ENCODE measurements at regions not wholly inside any gene's neighbourhood (a gene's known extent, or its start where the extent isn't known, plus 50 kb on each side); places are given as distances from the start of the nearest gene placed in this dataset.

- H3K4me3 Mint-ChIP-seq: no peak overlapping the region
- H3K27me3 Mint-ChIP-seq: peaks cover 54 to 65% of the 10 kb centered on the region in 2 donors
- H3K9me3 Mint-ChIP-seq: no peaks in the 10 kb centered on the region
- ATAC-seq (replicated peaks) (no peak), DNase-seq (no peak)
- H3K4me1 Mint-ChIP-seq (ENCODE audit: low read depth in 2 of 2): no peaks in the 10 kb centered on the region
- H3K27ac Mint-ChIP-seq: no peak overlapping the region
- H3K36me3 Mint-ChIP-seq (ENCODE audit: insufficient read depth): no peaks in the 10 kb centered on the region
Observed at GRCh38 chr15:79198461-79198860, 84.1 kb upstream of the ANKRD34C start.

- Mint-ChIP-seq H3K9me3 (no peaks in the 10 kb centered on the region), H3K36me3 (ENCODE audit: insufficient read depth) (no peaks in the 10 kb centered on the region), H3K27me3 (peaks cover 47 to 60% of the 10 kb centered on the region in 2 donors), H3K4me3 (no peak overlapping the region), H3K27ac (no peak overlapping the region), H3K4me1 (ENCODE audit: low read depth in 2 of 2) (no peaks in the 10 kb centered on the region)
- ATAC-seq (replicated peaks): no peak
- DNase-seq: no peak
Observed at GRCh38 chr15:79197285-79197684, 85.2 kb upstream of the ANKRD34C start.

- Mint-ChIP-seq H3K4me1 (ENCODE audit: low read depth in 2 of 2) (no peaks in the 10 kb centered on the region), H3K9me3 (no peaks in the 10 kb centered on the region), H3K27me3 (peaks cover 47 to 60% of the 10 kb centered on the region in 2 donors), H3K27ac (no peak overlapping the region), H3K36me3 (ENCODE audit: insufficient read depth) (no peaks in the 10 kb centered on the region), H3K4me3 (no peak overlapping the region)
- DNase-seq (no peak), ATAC-seq (replicated peaks) (no peak)
Observed at GRCh38 chr15:79195802-79196201, 86.7 kb upstream of the ANKRD34C start.

DNA sequence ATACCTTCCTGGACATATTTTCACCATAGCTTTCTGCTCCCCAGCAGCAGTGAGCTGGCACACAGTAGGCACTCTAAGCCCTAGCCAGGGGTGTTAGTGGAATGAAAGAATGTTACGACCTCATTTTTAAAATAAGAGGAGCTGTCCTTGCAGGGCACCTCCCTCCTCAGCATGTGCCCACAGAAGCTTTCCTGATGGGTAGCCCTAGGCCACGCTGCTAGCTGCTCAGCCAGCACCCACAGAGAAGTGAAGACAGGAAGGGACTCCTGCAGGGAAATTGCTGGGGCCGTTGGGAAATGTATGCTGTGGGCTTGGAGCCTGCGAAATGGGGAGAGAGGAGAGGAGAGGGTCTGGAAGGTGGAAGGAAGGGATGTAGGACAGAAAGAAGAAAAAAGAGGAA is 87.3 kb upstream of the ANKRD34C start:
- Mint-ChIP-seq H3K9me3 (no peaks in the 10 kb centered on the region), H3K27me3 (peaks cover 45 to 59% of the 10 kb centered on the region in 2 donors), H3K27ac (no peak overlapping the region), H3K4me1 (ENCODE audit: low read depth in 2 of 2) (no peaks in the 10 kb centered on the region), H3K4me3 (no peak overlapping the region), H3K36me3 (ENCODE audit: insufficient read depth) (no peaks in the 10 kb centered on the region)
- DNase-seq: no peak
- no peak for ATAC-seq (replicated peaks)

- no peak for DNase-seq
- H3K4me1 Mint-ChIP-seq (ENCODE audit: low read depth in 2 of 2): no peaks in the 10 kb centered on the region
Observed at GRCh38 chr15:79194386-79194785, 88.1 kb upstream of the ANKRD34C start.

GRCh38 chr15:79193549-79193948 is 89.0 kb upstream of the ANKRD34C start:
- H3K36me3 Mint-ChIP-seq (ENCODE audit: insufficient read depth): no peaks in the 10 kb centered on the region
- no peaks in the 10 kb centered on the region for H3K9me3 Mint-ChIP-seq
- no peaks in the 10 kb centered on the region for H3K4me1 Mint-ChIP-seq (ENCODE audit: low read depth in 2 of 2)
- H3K4me3 Mint-ChIP-seq: no peak overlapping the region
- DNase-seq (no peak), ATAC-seq (replicated peaks) (no peak)
- no peak overlapping the region for H3K27ac Mint-ChIP-seq
- H3K27me3 Mint-ChIP-seq: peaks cover 39 to 58% of the 10 kb centered on the region in 2 donors

More at GRCh38 chr15:79194386-79194785, 88.1 kb upstream of the ANKRD34C start:
- ATAC-seq (replicated peaks): no peak
- H3K4me3 Mint-ChIP-seq: no peak overlapping the region
- no peaks in the 10 kb centered on the region for H3K9me3 Mint-ChIP-seq
- no peaks in the 10 kb centered on the region for H3K36me3 Mint-ChIP-seq (ENCODE audit: insufficient read depth)
- no peak overlapping the region for H3K27ac Mint-ChIP-seq
- H3K27me3 Mint-ChIP-seq: peaks cover 45 to 58% of the 10 kb centered on the region in 2 donors

DNA sequence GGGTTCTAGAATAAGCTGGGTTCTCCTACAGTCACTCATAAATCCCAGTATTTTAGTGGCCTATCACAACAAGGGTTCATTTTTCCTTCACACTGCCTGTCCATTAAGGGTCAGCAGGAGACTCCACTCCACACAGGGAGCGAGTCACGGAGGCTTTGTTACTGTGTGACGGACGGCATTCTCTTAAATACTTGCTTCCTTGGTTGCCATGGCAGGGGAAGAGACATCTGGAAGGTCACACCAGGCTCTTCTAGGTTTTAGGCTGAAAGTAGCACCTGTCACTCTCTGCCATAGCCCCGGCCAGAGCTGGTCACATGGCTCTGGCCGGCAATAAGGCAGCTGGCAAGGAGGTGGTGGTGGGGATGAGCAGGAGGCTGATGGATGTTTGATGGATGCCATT is 89.4 kb upstream of the ANKRD34C start:
- Mint-ChIP-seq H3K36me3 (ENCODE audit: insufficient read depth) (no peaks in the 10 kb centered on the region), H3K27ac (no peak overlapping the region), H3K4me1 (ENCODE audit: low read depth in 2 of 2) (no peaks in the 10 kb centered on the region), H3K9me3 (no peaks in the 10 kb centered on the region), H3K4me3 (no peak overlapping the region), H3K27me3 (peaks cover 39 to 58% of the 10 kb centered on the region in 2 donors)
- DNase-seq (no peak), ATAC-seq (replicated peaks) (no peak)

DNA sequence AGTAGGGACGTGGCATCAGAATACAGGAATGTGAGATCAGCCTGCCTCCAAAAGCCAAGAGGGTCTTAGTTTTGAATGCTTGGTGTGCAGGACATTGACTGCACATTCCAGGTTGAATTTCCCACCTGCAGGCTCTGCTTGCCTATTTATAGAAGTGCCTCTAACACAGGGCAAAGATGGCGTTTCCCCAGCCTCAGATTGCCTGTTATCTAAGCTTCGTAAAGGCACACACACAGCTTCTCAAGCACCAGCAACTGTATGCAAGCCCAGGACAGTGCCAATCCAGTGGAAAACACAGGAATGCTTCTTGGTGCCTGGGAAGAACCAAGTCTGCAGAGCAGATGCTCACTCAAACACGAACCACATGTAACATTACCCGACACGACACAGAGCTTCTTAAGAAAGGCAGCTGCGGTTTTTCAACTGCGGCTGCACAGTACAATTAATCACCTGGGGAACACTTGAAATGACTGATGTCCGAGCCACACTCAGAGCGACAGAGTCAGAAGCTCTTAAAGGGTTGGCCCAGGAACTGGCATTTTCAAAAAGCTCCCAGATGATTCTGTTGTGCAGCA is 90.0 kb upstream of the ANKRD34C start:
- DNase-seq: no peak
- no peak overlapping the region for H3K27ac Mint-ChIP-seq
- peaks cover 39 to 56% of the 10 kb centered on the region in 2 donors for H3K27me3 Mint-ChIP-seq
- no peaks in the 10 kb centered on the region for H3K36me3 Mint-ChIP-seq (ENCODE audit: insufficient read depth)
- no peak for ATAC-seq (replicated peaks)
- no peaks in the 10 kb centered on the region for H3K4me1 Mint-ChIP-seq (ENCODE audit: low read depth in 2 of 2)
- no peaks in the 10 kb centered on the region for H3K9me3 Mint-ChIP-seq
- H3K4me3 Mint-ChIP-seq: no peak overlapping the region

GRCh38 chr15:79190093-79190492 is 92.4 kb upstream of the ANKRD34C start:
- Mint-ChIP-seq H3K27me3 (peaks cover 21 to 31% of the 10 kb centered on the region in 2 donors), H3K9me3 (no peaks in the 10 kb centered on the region), H3K27ac (no peak overlapping the region), H3K4me1 (ENCODE audit: low read depth in 2 of 2) (no peaks in the 10 kb centered on the region), H3K36me3 (ENCODE audit: insufficient read depth) (no peaks in the 10 kb centered on the region), H3K4me3 (no peak overlapping the region)
- no peak for DNase-seq
- ATAC-seq (replicated peaks): no peak

DNA sequence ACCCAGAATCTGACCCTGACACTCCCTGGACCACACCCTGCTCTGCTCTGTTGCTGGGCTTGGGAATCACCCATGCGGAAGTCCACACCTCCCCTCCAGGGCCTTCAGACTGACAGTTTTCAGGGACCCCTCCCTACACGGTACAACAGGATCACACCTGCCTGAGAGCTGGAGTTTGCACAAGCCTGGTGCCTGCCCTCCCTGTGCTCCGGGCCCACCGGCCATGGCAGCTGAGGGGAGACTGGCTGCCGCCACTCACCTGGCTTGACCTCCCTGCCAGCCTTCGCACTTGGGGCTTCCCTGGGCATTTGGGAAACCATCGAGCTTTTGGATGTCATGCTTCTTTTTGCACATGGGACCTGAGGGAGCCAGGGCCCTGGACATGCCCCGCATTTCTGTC is 95.9 kb upstream of the ANKRD34C start:
- Mint-ChIP-seq H3K36me3 (ENCODE audit: insufficient read depth) (no peaks in the 10 kb centered on the region), H3K27ac (no peak overlapping the region), H3K27me3 (peaks cover 21 to 23% of the 10 kb centered on the region in 2 donors), H3K9me3 (no peaks in the 10 kb centered on the region), H3K4me1 (ENCODE audit: low read depth in 2 of 2) (no peaks in the 10 kb centered on the region), H3K4me3 (no peak overlapping the region)
- no peak for DNase-seq
- ATAC-seq (replicated peaks): no peak

DNA sequence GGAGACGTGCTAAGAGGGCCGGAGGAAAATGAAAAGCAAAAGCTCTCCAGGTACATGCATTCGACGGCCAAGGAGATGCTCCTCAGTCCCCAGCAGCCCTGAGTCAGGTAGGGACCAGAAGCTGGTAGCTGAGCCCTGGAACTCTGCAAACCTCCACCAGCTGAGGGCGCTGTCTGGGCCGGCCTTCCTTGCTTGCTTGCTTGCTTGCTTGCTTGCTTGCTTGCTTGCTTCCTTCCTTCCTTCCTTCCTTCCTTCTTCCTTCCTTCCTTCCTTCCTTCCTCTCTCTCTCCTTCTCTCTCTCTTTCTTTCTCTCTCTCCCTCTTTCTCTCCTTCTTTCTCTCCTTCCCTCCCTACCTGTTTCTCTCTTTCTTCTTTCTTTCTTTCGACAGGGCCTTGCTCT is 94.6 kb upstream of the RASGRF1 start:
- H3K4me1 Mint-ChIP-seq (ENCODE audit: low read depth in 2 of 2): no peaks in the 10 kb centered on the region
- no peak overlapping the region for H3K4me3 Mint-ChIP-seq
- no peaks in the 10 kb centered on the region for H3K36me3 Mint-ChIP-seq (ENCODE audit: insufficient read depth)
- H3K27me3 Mint-ChIP-seq: peaks cover 10 to 11% of the 10 kb centered on the region in 2 donors
- ATAC-seq (replicated peaks): no peak
- no peak for DNase-seq
- H3K27ac Mint-ChIP-seq: no peak overlapping the region
- H3K9me3 Mint-ChIP-seq: no peaks in the 10 kb centered on the region

DNA sequence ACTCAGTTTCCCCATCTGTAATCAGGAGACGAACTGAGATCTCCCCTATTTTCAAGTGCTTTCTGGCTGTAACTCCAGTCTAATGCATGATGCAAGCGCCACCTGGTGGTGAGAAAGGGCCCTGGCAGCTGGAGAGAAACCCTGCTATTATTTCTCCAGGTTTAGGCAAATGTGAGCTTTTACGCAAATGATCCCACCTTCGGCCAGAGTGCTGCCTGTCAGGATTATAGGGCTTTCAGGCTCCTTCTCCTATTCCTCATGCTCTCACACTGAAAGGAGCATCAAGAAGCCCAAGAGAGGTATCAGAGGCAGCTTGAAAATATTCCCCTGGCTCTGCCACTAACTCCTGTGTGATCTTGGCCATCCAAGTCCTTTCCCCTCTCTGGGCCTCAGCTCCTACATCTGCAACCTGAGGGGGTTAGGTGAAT is 93.9 kb upstream of the RASGRF1 start:
- ATAC-seq (replicated peaks) (no peak), DNase-seq (peak; percentile 55 to 60 (median 57))
- H3K4me3 Mint-ChIP-seq: no peak overlapping the region
- peaks cover 11% of the 10 kb centered on the region in 2 donors for H3K27me3 Mint-ChIP-seq
- no peaks in the 10 kb centered on the region for H3K9me3 Mint-ChIP-seq
- H3K36me3 Mint-ChIP-seq (ENCODE audit: insufficient read depth): peaks cover 2% of the 10 kb centered on the region
- H3K4me1 Mint-ChIP-seq (ENCODE audit: low read depth in 2 of 2): no peaks in the 10 kb centered on the region
- H3K27ac Mint-ChIP-seq: no peak overlapping the region

GRCh38 chr15:79180318-79180717 is 89.7 kb upstream of the RASGRF1 start:
- DNase-seq (no peak), ATAC-seq (replicated peaks) (no peak)
- no peaks in the 10 kb centered on the region for H3K9me3 Mint-ChIP-seq
- H3K4me1 Mint-ChIP-seq (ENCODE audit: low read depth in 2 of 2): peaks cover 0 to 2% of the 10 kb centered on the region in 2 donors
- H3K27ac Mint-ChIP-seq: no peak overlapping the region
- H3K4me3 Mint-ChIP-seq: no peak overlapping the region
- H3K27me3 Mint-ChIP-seq: peaks cover 20 to 40% of the 10 kb centered on the region in 2 donors
- peaks cover 2% of the 10 kb centered on the region for H3K36me3 Mint-ChIP-seq (ENCODE audit: insufficient read depth)

DNA sequence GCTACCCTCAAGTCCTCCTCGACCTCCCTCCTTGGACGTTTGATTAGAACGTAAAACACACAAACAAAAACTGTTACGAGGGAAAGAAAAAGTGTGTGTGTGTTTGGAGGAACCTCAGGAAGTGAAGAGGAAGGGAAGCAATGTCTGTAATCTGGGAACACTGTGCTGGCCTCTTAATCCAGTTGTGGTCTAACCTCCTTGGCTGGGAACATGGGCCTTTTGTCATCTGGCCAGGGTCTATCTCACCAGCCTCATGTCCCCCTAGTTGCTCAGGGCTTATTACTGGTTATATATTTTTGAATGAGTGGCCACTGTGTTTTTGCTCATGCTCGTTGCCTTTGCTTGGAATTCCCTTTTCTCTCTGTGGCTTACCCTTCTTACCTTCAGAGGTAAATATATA is 89.0 kb upstream of the RASGRF1 start:
- Mint-ChIP-seq H3K4me3 (no peak overlapping the region), H3K27me3 (peaks cover 27 to 47% of the 10 kb centered on the region in 2 donors), H3K4me1 (ENCODE audit: low read depth in 2 of 2) (peaks cover 0 to 2% of the 10 kb centered on the region in 2 donors)

More for the DNA sequence above, 89.0 kb upstream of the RASGRF1 start:
- no peak for ATAC-seq (replicated peaks)
- Mint-ChIP-seq H3K27ac (no peak overlapping the region), H3K9me3 (no peaks in the 10 kb centered on the region), H3K36me3 (ENCODE audit: insufficient read depth) (peaks cover 2% of the 10 kb centered on the region)
- no peak for DNase-seq

Measured in effector memory CD8-positive, alpha-beta T cell (primary cell).